AG04450 (cell line): ENCODE measurements at regions not wholly inside any gene's neighbourhood (a gene's known extent, or its start where the extent isn't known, plus 50 kb on each side); places are given as distances from the start of the nearest gene placed in this dataset.

Source experiments
- CTCF ChIA-PET: fragments of 300-600, 350-600 bp; formaldehyde crosslinking; extraction: SDS; loops from one replicate; lab custom pipeline; 2022; ENCODE audit warnings: antibody characterized with exemption, inconsistent platforms; lab: Charles Lee
- POLR2A ChIA-PET: fragments of 350-600 bp; formaldehyde crosslinking; extraction: SDS; loops from one replicate; lab custom pipeline; 2021; ENCODE audit warnings: antibody characterized with exemption, inconsistent platforms; lab: Yijun Ruan, JAX
- DNase-seq: peaks from one replicate; pipeline ENCODE4 v3.0.0-alpha.2; 2011; ENCODE audit warnings: low read depth, low spot score
- H3K27ac ChIP-seq: one replicate; pipeline ENCODE4 v1.5.1; 2012; ENCODE audit warnings: low read depth, low read length, control low read depth
- H3K27me3 ChIP-seq: one replicate; pipeline ENCODE4 v1.6.0; 2012; ENCODE audit warnings: low read length; ENCODE audit not compliant: control insufficient read depth, insufficient read depth
- H3K4me3 ChIP-seq: 2 replicates; pipeline ENCODE4 v1.5.1; 2011; ENCODE audit warnings: mild to moderate bottlenecking, low read depth, low read length, control low read depth
- H3K9me3 ChIP-seq: 2 replicates; pipeline ENCODE4 v1.5.1; 2012; ENCODE audit warnings: low read length; ENCODE audit not compliant: control insufficient read depth, insufficient read depth
- TF ChIP-seq, protein P1 (sequence below): IDR thresholded peaks from 2 replicates; pipeline ENCODE4 v1.5.1; 2011; ENCODE audit warnings: low read depth, low read length, control low read depth, inconsistent platforms

DNA sequence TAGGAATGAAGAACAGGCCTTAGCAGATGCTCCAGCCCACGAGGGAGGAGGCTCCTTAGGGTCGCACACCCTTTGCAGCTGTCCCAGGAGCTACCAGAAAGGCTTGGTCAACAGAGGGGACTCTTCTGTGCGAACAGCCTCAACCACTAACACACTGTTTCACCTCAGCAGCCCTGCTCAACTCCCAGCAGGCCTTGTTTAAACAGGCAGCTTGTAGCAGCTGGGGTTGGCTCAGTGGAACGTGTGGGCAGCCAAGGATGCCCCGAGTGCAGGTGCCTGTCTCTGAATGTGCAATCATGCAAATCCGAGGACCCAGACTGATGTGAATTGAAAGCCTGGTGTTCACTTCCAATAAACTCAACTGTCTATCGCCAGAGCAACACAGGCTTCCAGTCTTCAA, 88.7 kb upstream of the CXCR4 start:
- POLR2A ChIA-PET = no interaction called here
- TF ChIP-seq, protein P1, sequence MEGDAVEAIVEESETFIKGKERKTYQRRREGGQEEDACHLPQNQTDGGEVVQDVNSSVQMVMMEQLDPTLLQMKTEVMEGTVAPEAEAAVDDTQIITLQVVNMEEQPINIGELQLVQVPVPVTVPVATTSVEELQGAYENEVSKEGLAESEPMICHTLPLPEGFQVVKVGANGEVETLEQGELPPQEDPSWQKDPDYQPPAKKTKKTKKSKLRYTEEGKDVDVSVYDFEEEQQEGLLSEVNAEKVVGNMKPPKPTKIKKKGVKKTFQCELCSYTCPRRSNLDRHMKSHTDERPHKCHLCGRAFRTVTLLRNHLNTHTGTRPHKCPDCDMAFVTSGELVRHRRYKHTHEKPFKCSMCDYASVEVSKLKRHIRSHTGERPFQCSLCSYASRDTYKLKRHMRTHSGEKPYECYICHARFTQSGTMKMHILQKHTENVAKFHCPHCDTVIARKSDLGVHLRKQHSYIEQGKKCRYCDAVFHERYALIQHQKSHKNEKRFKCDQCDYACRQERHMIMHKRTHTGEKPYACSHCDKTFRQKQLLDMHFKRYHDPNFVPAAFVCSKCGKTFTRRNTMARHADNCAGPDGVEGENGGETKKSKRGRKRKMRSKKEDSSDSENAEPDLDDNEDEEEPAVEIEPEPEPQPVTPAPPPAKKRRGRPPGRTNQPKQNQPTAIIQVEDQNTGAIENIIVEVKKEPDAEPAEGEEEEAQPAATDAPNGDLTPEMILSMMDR = no peak
- Histone ChIP-seq H3K27ac (no peak overlapping the region), H3K9me3 (no peaks in the 10 kb centered on the region), H3K4me3 (no peak overlapping the region), H3K27me3 (no peaks in the 10 kb centered on the region)
- CTCF ChIA-PET = no interaction called here
- no peak for DNase-seq

DNA sequence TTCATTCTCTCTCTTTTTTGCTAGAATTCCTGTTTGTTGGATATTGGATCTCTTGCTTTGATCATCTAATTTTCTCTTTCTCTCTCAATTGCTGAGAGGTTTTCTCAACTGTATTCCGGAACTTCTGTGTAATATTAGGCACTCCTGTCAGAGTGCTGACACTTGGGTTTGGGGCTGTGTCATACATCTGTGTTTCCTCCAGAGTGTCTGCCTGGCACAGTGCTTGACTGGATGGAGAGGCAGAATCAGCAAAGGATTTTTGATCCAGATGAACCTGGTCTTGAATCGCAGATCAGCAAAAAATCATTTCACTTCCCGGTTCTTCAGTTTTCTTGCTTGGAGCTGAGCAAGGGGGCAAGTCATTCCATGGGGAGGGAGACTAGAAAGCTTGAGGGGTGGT, 87.7 kb upstream of the CXCR4 start:
- ChIA-PET POLR2A (no interaction called here), CTCF (no interaction called here)
- H3K27ac ChIP-seq = no peak overlapping the region
- H3K27me3 ChIP-seq = no peaks in the 10 kb centered on the region
- DNase-seq = no peak
- TF ChIP-seq, protein P1 = no peak
- H3K9me3 ChIP-seq = no peaks in the 10 kb centered on the region
- no peak overlapping the region for H3K4me3 ChIP-seq

DNA sequence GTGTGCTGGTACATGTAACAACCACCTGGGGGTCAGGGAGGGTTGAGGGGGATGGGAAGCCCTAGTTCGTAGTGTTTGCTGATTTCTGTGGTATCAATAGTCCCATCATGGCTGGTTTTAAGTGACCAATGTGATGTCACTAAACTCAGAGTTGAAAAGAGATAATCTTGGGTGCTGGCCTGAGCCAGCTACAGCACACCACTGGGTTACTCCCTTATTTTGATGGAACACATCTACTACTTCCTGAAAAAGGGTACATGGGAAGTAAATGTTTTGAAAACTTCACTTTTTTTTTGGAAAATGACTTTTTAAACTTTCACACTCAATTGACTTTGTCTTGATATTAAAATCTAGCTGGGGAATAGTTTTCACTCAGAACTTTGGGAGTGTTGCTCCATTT, 87.0 kb upstream of the CXCR4 start:
- Histone ChIP-seq H3K27me3 (no peaks in the 10 kb centered on the region), H3K4me3 (no peak overlapping the region), H3K27ac (no peak overlapping the region), H3K9me3 (no peaks in the 10 kb centered on the region)
- CTCF ChIA-PET = no interaction called here
- TF ChIP-seq, protein P1 = no peak
- no peak for DNase-seq
- POLR2A ChIA-PET = no interaction called here

DNA sequence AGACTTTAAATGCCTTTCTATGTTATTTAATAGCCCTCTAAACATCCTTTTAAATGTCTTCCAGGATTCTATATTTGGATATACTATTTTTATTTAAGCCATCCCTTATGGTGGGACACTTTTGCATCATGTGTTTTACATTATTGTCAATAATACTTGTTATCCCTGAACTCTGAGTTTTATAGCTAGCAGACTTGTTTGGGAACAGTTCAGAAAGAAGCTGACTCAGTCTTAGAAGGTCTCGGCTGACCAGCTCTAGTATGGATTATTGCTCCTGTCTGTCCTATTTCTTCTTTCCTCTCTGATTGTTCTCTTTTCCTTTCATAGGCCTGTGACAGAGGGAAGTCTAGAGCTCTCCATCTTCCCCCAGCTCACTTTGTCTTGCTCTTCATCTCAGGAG, 77.3 kb upstream of the CXCR4 start:
- H3K4me3 ChIP-seq = no peak overlapping the region
- POLR2A ChIA-PET = no interaction called here
- H3K9me3 ChIP-seq = no peaks in the 10 kb centered on the region
- H3K27me3 ChIP-seq = no peaks in the 10 kb centered on the region
- CTCF ChIA-PET = no interaction called here
- DNase-seq = no peak
- H3K27ac ChIP-seq = no peak overlapping the region
- TF ChIP-seq, protein P1 = no peak

DNA sequence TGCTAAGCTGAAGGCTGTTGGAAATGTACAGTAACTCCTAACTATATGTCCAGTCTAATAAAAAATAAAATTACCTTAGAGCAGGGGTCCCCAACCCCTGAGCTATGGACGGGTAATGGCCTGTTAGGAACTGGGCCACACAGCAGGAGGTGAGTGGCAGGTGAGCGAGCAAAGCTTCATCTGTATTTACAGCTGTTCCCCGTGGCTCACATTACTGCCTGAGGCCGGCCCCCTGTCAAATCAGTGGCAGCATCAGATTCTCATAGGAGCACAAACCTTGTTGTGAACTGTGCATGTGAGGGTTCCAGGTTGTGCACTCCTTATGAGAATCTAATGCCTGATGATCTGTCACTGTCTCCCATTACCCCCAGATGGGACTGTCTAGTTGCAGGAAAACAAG, 73.1 kb upstream of the CXCR4 start:
- CTCF ChIA-PET = no interaction called here
- Histone ChIP-seq H3K4me3 (no peak overlapping the region), H3K27me3 (no peaks in the 10 kb centered on the region), H3K9me3 (no peaks in the 10 kb centered on the region), H3K27ac (no peak overlapping the region)
- POLR2A ChIA-PET = no interaction called here
- TF ChIP-seq, protein P1 = no peak
- no peak for DNase-seq
